NB4 (cell line): ENCODE measurements at regions not wholly inside any gene's neighbourhood (a gene's known extent, or its start where the extent isn't known, plus 50 kb on each side); places are given as distances from the start of the nearest gene placed in this dataset.

Experiments
- DNase-seq: peaks from one replicate; pipeline ENCODE4 v3.0.0; 2010; ENCODE audit warnings: low read depth
- H3K4me3 ChIP-seq: one replicate; pipeline ENCODE4 v1.5.1; 2011; ENCODE audit warnings: mild to moderate bottlenecking, low read depth, low read length, moderate library complexity
- MAX ChIP-seq: IDR thresholded peaks from 2 replicates; pipeline ENCODE4 v1.6.1; 2011; ENCODE audit warnings: low read depth, low read length
- MYC ChIP-seq: IDR thresholded peaks from 2 replicates; pipeline ENCODE4 v1.6.1; 2011; ENCODE audit warnings: low read depth, low read length
- POLR2A ChIP-seq: IDR thresholded peaks from 2 replicates; pipeline ENCODE4 v1.6.1; 2011; ENCODE audit warnings: mild to moderate bottlenecking; ENCODE audit not compliant: insufficient read length; ENCODE audit errors: extremely low read depth
- TF ChIP-seq, protein P1 (sequence below): IDR thresholded peaks from one replicate; pipeline ENCODE4 v1.5.1; 2012; ENCODE audit warnings: low read depth, low read length

GRCh38 chr5:44497606-44498005 lies 108.4 kb upstream of the FGF10 start:
- no peak overlapping the region for H3K4me3 ChIP-seq
- no peak for DNase-seq
- TF ChIP-seq, protein P1, sequence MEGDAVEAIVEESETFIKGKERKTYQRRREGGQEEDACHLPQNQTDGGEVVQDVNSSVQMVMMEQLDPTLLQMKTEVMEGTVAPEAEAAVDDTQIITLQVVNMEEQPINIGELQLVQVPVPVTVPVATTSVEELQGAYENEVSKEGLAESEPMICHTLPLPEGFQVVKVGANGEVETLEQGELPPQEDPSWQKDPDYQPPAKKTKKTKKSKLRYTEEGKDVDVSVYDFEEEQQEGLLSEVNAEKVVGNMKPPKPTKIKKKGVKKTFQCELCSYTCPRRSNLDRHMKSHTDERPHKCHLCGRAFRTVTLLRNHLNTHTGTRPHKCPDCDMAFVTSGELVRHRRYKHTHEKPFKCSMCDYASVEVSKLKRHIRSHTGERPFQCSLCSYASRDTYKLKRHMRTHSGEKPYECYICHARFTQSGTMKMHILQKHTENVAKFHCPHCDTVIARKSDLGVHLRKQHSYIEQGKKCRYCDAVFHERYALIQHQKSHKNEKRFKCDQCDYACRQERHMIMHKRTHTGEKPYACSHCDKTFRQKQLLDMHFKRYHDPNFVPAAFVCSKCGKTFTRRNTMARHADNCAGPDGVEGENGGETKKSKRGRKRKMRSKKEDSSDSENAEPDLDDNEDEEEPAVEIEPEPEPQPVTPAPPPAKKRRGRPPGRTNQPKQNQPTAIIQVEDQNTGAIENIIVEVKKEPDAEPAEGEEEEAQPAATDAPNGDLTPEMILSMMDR = no peak
- no peak for TF ChIP-seq MAX
- no peak for TF ChIP-seq MYC
- TF ChIP-seq POLR2A = no peak

DNA sequence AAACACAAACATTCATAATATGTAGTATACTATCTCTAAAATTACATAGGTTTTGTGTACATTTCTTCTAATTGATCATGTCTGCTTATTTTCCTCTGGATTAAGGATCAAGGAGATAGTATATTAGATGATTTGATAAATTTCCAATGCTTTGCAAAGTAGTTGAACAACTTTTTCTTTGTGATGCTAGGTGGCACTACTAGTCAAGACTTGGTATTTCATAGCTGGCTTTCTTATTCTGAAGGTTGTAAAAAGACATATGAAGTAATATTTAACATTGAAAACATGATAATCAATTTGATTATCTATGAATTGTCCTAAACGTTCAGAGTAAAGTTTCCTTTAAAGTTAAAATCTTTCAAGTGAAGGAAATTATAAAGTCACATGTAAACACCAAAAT lies 106.1 kb upstream of the FGF10 start:
- no peak for DNase-seq
- H3K4me3 ChIP-seq = no peak overlapping the region
- TF ChIP-seq, protein P1 = no peak
- no peak for TF ChIP-seq MYC
- TF ChIP-seq POLR2A = no peak
- TF ChIP-seq MAX = no peak

GRCh38 chr5:44489759-44490158 lies 100.5 kb upstream of the FGF10 start:
- H3K4me3 ChIP-seq = no peak overlapping the region
- no peak for DNase-seq
- no peak for TF ChIP-seq MYC
- TF ChIP-seq, protein P1 = no peak
- no peak for TF ChIP-seq MAX
- no peak for TF ChIP-seq POLR2A

GRCh38 chr5:44486591-44486990 lies 97.4 kb upstream of the FGF10 start:
- no peak for DNase-seq
- TF ChIP-seq, protein P1 = no peak
- TF ChIP-seq MYC (no peak), MAX (no peak), POLR2A (no peak)
- H3K4me3 ChIP-seq = no peak overlapping the region

DNA sequence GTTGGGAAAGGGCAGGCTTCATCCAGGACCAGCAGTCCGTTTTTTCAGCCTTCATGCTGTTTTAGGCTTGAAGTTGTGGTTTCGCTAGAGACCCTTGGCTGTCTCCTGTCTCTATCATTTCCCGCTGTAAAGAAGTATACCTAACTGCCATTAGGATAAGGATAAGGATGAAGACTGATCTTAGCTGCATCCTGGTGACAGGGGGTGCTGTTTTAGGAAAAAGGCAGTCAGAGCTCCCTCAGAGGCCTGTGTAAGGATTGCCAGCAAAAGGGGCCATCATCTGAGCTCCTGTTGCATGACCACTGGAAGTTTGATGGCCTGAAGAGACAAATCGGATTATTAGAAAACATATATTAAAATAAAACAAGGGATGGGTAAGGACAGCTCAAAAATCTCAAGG lies 64.8 kb upstream of the FGF10 start:
- H3K4me3 ChIP-seq = no peak overlapping the region
- no peak for DNase-seq
- TF ChIP-seq POLR2A (no peak), MYC (no peak), MAX (no peak)
- TF ChIP-seq, protein P1 = no peak

- H3K4me3 ChIP-seq = no peak overlapping the region
- TF ChIP-seq MYC = no peak
- no peak for TF ChIP-seq MAX
- TF ChIP-seq, protein P1 = no peak
- TF ChIP-seq POLR2A = no peak
- no peak for DNase-seq
Measured at GRCh38 chr5:44446399-44446798, 57.2 kb upstream of the FGF10 start.
